ENCODE measurements at regions not wholly inside any gene's neighbourhood (a gene's known extent, or its start where the extent isn't known, plus 50 kb on each side); places are given as distances from the start of the nearest gene placed in this dataset.

DNA sequence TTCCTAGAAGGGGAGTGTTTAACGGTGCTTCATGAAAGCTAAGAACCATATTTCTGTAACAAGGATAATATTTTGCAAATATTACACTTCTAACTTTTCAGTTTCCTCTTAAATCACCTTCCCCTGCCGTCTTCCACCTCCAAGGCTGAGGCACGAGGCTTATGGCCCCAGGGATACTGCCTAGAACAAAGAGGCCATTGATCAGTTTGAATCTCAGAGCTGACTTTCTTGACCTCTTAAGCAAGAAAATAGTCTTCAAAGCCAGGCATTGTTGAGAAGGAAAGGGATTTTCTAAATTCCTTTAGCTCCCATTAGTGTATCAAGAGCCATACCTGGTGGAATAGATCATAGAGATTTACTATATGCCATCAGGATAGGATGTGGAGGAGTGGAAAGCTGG lies 566.2 kb downstream of the BNC2 start:
- no peak for TF ChIP-seq CTCF (IDR thresholded peaks at IDR 0.05)
- no peak for TF ChIP-seq POLR2A (IDR thresholded peaks at IDR 0.05)

Data from right lobe of liver (tissue), 4 donors.